HG02973 (cell line): ENCODE measurements at regions not wholly inside any gene's neighbourhood (a gene's known extent, or its start where the extent isn't known, plus 50 kb on each side); places are given as distances from the start of the nearest gene placed in this dataset.

Experiments
- ATAC-seq: cut with Tn5 transposase; IDR thresholded peaks from one replicate; pipeline ENCODE4 v1.9.1; 2021; ENCODE audit warnings: moderate library complexity; ENCODE audit not compliant: unreplicated experiment

DNA sequence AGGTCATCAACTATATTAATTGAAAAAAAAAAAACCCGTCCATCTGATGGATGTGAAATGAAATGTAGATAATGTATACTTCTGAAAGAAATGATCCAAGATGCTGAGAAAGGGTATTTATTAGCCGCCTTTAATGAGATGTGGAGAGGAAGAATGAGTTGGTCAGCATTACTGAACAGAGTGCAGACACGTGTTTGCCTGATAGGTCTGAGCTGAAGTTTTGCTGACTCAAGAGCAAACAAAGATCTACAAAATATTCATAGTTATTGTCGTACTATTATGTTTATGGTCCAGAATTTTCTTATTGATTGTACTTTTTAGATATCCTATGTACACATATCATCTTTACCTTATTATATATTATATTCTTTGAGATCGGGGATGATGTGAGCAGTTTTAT is 235.3 kb downstream of the RDH14 start:
- no peak for ATAC-seq

DNA sequence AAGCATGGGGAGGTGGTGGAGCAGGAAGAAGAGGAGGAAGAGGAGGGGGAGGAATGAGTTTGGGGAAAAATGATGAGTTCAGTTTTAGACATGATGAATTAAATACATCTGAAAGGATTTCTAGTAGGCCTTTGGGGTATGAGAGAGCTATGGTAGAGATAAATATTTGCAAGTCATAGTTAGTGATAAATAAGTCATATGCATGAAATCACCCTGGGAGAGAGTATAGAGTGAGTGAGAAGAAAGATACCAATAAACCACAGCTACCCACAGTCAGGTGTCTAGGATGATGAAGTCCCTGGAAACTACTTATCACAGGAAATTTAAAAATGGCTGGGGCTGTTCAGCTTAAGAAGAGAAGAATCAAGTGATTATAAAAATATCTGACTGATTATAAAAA is 240.5 kb downstream of the RDH14 start:
- no peak for ATAC-seq

DNA sequence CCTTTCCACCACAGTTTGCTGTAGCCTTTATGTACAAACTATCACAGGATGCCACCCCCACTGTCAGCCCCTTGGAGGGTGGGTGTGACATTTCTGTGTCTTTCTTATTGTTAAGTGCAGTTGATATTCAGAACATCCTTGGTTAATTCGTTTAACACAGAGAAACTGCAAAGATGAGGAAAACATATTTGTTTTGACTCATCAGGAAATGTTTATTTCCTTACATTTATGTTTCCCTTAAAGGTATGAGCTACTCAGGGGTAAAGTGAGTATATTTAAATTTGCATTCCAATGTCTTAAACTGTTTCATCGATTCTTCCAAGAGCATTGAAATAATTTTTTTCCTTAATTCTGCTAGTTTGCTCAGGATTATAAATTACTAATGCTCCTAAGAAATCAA is 243.4 kb downstream of the RDH14 start:
- ATAC-seq, result no peak

DNA sequence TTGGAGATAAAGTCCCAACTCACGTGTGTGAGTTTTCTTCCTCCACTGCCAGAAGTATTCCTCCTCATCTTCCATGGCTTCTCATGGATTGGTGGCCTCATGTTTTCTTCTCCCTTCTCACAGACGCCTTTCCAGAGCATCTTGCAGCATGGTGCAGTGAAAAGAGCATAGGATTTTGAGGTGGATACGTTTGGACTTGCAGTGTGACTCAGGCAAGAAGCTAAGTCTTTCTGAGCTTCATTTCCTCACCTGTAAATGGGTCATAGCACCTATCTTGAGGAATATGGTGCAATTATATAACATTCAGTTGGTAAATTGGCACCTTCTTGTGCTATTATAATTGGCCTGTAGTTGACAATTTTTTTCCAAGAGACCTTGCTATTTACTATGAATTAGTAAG is 247.6 kb downstream of the RDH14 start:
- no peak for ATAC-seq

DNA sequence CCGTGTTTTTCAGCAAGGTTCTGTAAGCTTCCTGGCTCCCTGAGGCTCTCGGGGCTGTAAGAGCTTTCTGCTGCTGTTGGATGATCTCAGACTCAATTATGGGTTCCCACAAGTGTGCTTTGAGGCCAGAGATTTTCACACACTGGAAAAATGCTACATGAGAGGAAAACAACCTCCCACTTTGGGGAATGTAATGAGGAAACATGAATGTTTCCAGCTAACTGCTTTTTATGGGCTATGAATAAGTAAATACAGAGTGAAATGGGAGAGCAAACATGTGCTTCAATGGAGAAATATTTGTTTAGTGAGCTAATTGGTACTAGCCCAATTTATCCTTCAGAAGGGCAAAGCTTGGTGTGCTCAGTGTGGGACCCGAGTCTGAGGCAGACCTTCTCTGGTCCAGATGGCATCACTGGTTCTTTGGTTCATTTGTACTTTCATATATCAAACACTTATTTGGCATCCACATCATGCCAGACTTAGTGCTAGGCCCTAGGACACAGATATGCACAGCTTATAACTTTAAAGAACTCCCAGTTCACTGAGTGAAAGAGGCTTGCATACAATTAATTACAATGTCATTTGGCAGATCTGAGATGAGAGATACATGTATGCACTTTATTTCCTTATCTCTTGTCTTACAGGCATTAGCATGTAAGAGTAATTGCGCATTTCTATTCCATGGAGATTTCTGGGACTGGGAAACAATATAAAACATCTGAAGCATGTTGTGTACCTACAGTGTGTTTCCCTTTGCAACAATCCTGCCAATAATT is 248.8 kb downstream of the RDH14 start:
- ATAC-seq, result no peak

DNA sequence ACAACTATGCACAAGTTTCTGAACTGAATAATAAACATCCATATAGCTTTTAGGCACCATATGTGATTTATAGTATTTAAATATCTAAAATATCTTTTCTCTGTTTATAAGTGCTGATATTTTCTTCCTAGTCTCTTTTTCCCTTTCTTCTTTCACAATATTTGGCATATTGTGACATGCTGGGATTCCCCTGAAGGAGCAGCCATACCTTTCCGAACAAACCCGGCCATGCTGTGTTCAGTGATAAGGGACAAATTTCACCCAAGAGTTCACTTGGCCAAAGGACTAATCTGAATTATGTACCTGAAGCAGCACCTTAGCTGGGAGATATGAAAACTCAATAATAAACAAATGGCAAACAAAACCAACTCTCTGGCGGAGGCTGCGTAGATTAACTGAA is 250.8 kb downstream of the RDH14 start:
- no peak for ATAC-seq

DNA sequence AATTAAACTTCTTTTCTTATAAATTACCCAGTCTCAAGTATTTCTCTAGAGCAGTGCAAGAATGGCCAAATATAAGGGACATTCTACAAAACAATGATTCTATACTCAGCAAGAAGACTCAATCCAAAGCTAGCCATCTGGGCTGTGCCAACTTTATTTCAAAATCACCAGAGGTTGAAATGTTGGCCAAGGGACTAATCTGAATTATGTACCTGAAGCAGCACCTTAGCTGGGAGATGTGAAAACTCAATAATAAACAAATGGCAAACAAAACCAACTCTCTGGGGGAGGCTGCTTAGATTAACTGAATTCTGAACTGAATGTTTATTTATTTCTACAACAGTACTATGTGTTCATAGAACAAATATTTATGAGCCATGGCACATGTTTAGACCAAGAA is 251.3 kb downstream of the RDH14 start:
- no peak for ATAC-seq

DNA sequence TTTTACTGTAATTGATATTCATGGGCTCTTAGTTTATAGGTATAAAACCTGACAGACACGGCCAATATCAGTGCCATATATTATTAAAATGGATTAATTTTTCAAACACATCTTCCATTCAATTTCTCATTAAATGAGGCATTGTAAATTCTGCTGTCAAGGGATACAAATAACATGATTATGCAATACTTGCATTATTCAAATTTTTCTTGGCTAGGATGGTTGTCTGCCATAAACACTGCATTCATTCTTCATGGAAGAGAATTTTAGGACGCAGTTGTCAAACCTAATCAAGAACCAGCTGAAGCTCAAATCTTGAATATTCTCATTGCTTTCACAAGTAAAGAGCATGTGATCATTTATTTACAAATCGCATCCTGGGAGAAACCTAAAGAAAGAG is 255.6 kb downstream of the RDH14 start:
- ATAC-seq, result no peak

DNA sequence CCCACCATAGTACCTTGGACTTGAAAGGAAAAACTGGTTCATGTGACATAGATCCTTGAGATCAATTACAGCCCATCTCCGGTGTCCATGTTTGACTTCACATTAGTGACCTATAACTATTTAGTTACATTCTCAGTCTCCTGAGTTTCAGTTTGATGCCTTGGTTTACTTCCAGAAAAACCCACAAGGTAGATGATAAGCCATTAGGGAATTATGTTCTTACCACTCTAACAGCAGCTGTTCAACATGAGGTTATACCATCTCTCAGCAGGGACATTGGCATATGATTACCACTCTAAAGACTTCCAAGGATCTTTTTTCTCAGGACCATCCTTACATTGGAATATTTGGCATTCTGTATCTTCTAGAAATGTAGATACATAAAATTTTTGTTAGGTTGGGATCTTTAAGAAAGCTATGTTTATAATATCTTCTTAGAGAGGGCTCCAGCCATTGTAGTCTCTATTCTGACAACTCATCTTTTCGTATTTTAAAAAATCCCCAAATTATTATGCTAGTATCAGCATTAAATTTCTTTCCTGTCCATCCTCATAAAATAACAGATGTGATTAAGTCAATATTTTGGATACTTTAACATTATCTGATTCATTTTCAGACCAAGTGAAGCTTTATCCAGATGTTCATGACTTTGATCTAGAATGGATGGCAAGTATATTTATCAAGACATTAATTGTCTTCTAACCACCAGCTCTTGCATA is 258.9 kb downstream of the RDH14 start:
- ATAC-seq, result no peak

DNA sequence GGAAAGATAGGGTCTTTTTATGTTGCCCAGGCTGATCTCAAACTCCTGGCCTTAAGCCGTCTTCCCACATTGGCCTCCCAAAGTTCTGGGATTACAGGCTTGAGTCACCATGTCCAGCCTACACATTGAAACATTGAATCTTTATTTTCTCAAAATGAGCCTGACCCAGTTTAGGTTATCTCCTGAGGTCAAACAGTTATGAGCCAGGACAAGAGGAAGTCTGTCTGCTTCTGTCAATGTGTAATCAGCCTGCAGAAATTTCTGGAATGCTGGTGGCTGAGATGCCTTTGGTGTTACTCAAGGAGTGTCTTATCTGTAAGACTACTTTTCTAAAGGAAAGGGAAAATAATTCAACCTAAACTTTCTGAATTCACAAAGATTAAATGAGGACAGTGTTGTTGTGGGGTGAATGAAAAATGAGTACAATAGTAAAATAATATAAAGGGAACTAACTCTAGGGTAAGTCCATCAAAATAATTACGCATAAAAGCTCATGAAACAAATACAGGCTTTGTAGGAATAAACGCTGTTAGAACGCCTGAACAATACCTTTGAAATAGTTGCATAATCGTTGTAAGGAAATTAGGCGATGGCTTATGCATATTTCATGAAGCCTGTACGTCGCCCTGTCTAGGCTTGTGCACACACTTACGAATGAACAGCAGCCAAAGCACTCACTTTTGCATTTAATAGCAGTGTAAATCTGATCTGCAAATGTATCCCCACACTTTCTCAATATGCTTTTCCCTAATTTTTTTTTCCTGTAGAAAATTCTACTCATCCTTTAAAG is 260.8 kb downstream of the RDH14 start:
- ATAC-seq, result no peak

DNA sequence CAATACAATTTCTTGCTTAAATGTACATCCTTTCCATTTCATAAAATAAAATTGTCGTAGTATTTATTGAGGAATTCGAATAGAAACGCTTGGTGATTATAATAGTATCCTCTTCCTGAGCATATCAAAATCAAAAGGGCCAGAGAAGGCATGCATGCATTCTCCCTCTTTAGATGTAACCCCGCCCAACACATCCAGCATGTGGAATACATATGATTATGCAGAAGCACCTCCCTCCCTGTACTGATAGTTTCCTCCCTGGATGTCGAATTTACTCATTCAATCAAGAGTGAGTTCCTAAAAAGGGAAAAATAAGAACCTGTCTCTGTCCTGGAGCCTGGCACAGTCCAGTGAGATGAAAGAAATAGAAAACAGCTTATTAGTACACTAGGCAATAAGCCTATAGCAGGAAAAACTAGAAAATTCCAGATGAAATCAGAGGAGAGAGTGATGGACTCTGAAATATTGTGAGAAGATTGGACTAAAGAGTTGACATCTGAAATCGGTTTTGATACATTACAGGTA is 262.9 kb downstream of the RDH14 start:
- no peak for ATAC-seq

DNA sequence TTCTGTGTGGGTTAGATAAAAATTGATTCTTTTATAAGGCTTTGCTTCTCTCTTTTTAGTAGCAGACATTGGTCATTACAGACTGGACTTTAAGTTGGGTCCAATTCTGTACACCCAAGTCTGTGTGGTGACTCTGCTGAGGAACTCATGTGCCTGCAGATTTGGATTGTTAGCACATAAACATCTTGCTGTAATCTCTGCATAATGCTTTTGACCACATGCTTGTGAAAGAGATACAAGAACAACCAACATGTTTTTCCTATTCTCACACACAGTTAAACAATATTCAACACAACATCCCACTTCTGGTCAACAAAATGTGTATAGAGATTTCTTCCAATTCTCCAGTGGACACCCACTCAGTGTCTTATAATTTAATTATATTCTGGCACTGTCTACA is 270.1 kb downstream of the RDH14 start:
- no peak for ATAC-seq

DNA sequence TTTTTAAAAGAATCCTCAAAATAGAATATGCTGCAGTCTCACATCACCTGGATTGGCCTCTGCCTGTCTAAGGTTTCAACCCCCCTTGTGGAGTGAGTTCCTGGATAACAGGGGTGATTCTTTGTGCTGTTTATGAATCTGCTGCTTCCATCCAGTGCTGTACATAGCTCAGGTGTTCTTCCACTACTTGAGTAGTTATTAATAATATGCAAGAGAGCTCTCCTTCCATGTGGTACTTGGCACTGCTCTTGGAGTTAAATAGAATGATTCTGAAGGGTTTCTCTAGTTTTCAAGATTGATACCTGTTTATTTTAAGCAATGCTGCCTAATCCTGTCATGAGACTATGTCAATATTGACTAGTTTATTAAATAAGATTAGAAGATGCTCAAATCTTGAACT is 273.6 kb downstream of the RDH14 start:
- no peak for ATAC-seq

DNA sequence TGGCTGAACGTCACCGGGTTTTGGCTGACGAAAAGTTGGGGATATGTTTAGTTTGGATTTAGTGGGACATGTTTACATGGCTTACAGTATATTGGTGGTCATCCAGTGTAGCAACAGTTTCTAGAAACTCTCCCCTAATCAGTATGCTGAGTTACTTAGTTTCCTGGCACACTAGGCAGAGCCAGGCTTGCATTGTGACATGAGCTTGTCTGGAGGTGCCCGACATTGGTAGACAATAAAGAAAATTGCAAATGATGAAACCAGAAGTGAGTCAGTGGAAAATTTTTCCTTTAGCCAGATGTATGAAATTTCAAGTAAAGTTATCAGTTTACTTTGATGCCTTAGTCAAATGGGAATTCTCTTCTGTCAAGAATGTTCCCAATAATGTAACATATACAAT is 276.1 kb downstream of the RDH14 start:
- ATAC-seq, result no peak

DNA sequence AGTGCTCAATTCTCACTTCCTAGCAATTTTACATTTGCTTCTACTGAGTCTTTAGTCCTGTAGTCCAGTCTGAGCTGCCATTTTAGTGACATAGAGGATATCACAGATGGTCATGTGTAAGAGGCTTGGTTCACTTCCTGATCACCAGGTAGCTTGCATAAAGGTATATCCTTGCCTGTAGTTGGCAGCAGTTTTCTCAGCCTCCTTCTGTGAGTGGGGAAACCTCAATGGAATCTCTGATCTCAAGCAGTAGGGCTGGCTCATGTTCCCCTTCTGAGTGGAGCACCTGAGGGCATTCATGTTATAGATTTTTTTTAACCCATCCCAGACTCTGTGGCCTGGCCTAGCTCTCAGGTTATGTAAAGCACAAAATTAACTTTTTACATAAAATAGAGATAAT is 278.4 kb downstream of the RDH14 start:
- ATAC-seq, result no peak

DNA sequence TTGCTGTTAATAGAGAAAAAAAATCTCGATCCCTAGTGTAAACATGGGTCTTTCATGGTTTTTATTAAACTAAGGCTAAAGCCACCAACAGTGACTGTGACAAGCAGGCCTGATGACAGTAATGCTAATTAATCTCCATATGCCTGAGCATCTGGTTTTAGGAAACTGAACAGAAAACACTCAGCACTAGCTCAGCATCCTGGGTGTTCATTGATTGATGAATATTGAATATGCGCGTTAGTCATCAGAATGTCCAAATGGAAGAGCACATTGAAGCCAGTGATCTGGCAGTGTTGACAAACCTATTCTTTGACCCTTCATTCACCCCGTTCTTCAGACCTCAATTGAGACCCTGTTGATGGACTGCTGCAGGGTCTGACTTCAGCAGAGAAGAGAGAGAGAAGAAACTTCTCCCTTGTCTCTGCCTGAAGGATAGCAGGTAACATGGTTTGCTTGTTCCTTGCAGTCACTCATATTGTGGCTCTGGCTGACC is 283.8 kb downstream of the RDH14 start:
- ATAC-seq, result no peak

DNA sequence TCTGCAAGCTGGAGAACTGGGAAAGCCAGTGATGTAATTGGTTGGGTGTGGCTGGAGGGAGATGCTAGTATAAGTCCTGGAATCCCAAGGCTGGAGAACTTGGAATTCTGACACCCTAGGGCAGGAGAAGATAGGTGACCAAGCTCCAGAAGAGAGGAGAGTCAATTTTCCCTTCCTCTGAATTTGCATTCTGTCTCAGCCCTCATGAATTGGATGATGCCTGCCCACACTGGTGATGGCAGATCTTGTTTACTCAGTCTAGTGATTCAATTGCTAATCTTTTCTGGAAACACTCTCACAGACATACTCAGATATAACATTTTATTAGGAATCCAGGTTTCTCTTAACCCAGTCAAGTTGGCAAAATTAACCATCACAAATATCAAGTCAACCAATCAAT is 287.2 kb downstream of the RDH14 start:
- ATAC-seq, result no peak

DNA sequence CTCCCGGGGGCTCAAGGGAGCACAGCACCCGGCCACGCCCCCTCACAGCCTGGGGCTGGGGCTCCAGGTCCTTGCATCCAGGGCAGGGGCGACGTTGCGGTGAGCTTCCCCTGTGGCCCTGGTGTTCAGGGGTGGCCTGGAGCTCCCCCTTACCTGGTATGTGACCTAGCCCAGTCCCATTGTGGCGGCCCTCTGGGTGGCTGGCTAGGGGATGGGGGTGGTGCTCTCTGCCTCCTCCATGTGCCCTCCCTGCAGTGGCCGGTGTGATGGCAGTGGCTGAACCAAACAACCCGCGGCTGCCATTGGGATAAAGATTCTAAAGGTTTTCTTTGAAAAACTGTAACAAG is 288.3 kb downstream of the RDH14 start:
- ATAC-seq, result no peak

DNA sequence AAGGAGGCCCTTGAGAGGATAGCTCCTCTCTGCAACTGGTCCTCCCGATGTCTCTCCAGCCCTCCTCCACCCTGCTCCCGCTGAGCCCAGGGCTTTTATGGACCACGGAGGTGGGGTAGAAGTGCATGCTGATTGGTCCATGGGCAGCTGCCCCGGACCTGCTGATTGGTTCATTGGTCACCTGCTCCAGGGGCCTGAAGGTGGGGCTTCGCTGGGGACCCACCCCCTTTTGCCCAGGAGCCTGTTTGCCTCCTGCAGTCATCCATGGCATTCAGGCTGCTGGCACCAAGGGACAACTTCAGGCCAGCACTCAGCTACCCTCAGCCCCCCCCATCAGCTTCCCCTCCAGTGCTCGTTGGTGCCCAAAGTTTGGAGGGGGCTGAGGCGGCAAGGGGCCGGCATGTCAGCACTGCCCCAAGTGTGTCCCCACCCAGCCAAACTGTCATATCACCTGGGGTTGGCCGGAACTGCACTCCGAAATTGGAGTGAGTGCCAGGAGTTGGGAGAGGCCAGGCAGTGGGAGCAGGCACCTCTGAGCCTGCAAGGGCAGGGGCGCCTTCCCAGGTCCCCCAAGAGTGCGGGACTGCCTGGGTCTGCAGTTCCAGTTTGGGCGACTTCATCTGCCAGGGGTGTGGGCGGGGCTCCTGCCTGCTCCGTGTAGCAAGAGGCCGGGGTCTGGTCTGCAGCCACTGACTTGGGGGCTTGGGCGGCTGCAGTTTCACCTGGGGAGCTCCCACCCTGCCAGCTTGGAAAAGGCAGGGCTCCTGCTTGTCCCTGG is 288.9 kb downstream of the RDH14 start:
- ATAC-seq, result no peak

DNA sequence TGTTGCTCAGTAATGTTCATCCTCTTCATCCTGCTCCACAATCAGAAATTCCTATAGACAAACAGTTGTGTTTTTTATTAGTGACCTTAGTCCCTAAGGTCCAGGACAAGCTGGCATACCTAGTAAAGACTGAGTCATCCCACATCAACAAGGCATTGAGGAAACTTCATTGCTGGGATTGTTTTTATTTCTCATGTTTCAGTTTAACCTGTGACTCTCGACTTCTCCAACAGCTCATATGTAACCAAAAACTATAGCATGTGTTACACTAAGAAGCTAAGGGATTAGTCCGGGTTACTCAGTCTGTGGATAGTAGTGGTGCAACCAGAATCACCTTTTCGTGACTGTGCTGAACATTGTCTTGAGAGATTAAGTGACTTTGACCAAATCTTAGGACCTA is 292.1 kb downstream of the RDH14 start:
- no peak for ATAC-seq

DNA sequence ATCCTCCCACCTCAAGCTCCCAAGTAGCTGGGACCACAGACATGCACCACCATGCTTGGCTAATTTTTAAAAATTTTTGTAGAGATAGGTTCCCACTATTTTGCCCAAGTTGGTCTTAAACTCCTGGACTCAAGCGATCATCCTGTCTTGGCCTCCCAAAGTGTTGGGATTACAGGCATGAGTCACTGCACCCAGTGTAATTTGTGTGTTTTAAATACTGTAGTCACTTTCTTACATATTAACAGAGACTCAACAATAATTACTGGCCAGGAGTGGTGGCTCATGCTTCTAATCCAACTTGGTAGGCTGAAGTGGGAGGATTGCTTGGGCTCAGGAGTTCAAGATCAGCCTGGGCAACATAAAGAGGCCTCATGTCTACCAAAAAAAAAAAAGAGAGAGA is 293.0 kb downstream of the RDH14 start:
- ATAC-seq, result no peak
